NCI-H2196 (cell line): ENCODE measurements at regions not wholly inside any gene's neighbourhood (a gene's known extent, or its start where the extent isn't known, plus 50 kb on each side); places are given as distances from the start of the nearest gene placed in this dataset.
"Not testable (repeated sequence)": the region's sequence is repeated elsewhere in the genome, so short reads cannot be mapped to it uniquely, and the experiment has no call there.

Source experiments
- DNase-seq: peaks from one replicate; lab custom pipeline; 2025; ENCODE audit not compliant: unreplicated experiment; lab: John Stamatoyannopoulos, UW

DNA sequence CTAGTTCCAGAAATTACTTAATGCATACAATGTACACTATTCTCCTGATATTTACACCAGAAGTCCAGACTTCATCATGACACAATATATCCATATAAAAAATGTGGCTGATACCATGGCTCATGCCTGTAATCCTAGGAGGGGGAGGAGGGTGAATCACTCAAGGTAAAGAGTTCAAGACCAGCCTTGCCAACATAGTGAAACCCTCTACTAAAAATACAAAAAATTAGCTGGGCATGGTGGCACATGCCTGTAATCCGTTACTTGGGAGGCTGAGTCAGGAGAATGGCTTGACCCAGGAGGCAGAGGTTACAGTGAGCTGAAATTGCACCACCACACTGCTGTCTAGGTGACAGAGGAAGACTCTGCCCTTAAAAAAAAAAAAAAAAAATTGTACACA lies 192.5 kb upstream of the HSFY2 start:
- DNase-seq = no peak

DNA sequence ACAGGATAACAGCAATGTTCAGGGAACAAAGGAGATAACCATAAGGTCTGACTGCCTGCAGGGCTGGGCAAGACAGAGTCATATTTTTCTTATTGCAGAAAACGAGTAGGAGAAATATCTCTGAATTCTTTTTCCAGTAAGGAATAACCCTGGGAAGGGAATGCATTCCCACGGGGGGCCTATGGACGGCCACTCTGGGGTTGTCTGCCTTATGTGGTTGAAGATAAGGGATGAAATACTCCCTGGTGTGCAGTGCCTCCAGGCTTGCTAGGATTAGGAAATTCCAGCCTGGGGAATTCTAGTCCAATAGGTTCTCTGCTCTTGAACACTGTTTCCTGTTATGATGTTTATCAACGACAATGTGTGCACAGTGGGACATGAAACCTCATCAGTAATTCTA lies 185.3 kb upstream of the HSFY2 start:
- DNase-seq = no peak

DNA sequence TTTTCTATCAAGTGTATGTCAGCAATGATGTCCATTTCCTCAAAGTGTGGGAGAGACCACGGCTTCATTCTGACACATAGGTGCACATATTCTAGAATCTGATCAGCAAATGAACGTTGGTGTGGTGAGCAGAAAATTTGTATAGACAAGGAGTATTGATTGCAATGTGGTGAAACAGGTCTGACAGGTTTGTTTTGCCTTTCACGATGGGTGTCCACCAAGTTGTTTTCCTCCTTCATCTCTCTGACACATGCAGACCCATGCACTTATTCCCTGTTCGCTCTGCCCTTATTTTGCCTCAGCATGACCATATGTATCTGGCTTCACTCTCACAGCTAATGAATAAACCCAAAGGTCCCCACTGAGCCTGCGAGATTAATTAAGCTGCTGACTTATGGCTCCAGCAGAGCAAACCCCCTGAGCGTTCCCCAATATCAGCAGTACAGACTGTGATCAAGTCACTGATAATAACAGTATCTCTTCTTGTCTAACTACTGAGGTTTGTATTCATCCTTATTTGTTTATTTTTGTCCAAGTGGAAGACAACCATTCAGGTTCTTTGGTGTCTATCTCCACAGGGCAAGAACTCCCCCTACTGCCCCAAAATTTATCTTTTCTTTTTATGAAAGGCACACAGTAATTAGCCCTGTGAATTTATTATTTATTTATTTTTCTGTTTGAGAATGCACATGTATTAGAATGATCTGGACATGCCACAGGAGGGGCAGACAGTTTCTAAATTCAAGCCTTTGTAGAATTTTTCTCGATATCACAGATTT lies 178.3 kb upstream of the HSFY2 start:
- no peak for DNase-seq

DNA sequence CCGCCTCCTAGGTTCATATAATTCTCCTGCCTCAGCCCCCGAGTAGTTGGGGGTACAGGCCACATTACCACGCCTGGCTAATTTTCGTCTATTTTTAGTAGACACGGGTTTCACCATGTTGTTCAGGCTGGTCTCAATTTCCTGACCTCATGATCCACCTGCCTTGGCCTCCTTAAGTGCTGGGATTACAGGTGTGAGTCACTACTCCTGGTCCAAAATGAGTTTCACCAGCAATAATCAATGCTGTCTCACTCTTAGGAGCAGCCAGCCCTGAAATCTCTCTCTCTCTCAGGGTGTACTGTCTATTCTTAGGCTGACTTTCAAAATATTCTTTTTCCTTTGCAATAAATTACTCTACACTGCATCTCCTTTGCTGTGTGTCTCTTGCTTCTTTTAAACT lies 177.5 kb upstream of the HSFY2 start:
- DNase-seq = no peak

DNA sequence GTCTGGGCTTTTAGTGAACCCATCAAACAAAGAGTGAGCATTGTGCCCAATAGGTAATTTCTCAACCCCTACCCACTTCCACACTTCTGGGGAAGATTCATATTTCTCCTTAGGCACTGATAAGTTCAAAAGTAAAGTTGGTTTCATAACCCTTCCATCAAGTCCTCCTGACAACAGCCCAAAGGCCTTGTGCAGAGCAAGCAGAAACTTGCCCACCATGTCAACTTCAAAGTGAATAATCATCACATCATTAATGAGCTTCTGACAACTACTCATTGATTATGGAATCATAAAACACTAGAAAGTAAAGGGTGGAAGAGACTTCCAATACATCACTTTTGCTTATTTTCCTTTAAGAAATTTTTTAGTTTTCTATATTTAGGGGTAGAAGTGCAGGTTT lies 163.3 kb upstream of the HSFY2 start:
- no peak for DNase-seq

DNA sequence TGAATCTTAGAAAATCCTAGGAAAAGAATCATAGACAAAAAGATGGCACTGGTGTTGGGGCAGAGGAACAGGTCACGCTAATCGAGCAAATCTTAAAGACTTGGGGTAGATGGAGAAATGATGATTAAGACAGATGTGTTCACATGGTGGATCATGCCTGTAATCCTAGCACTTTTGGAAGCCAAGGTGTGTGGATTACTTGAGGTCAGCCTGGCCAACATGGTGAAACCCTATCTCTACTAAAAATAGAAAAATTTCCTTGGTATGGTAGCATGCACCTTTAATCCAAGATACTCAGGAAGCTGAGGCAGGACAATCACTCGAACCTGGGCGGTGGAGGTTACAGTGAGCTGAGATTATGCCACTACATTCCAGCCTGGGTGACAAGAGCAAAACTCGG lies 145.7 kb upstream of the HSFY2 start:
- DNase-seq = no peak

DNA sequence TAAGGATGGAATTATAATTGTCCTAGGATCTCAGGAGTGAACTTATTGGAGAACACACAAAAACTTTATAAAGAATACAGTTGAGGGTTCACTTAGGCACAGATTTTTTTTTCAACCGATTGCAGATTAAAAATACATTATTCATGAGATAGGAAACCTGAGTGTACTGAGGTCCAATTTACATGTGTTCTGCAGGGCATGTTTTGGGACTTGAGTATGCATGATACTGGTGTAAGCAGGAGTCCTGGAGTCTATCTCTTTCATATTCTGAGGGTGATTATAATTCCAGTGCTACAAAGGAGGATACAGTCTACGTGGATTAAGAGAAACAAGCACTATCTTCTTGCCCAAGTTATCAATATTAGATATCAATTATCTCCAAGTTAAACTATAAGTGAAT lies 139.3 kb upstream of the HSFY2 start:
- DNase-seq = no peak

DNA sequence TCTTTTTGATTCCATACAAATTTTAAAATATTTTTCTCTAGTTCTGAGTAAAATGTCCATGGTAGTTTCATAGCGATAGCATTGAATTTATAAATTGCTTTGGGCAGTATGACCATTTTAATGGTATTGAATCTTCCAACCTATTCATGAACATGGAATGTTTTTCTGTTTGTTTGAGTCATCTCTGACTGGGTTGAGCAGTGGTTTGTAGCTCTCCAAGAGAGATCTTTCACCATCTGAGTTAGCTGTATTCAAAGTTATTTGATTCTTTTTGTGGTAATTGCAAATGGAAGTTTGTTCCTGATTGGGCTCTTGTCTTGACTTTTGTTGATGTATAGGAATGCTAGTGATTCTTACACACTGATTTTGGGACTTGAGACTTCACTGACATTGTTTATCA lies 136.3 kb upstream of the HSFY2 start:
- DNase-seq = no peak

DNA sequence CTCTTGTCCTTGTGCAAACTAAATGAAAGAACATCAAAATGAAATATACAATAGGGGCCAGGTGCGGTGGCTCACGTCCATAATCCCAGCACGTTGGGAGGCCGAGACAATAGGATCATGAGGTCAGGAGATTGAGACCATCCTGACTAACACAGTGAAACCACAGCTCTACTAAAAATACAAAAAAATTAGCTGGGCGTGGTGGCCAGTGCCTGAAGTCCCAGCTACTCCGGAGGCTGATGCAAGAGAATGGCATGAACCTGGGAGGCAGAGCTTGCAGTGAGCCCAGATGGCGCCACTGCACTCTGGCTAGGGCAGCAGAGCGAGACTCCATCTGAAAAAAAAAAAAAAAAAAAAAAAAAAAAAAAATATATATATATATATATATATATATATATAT lies 132.7 kb upstream of the HSFY2 start:
- not testable (repeated sequence) for DNase-seq

DNA sequence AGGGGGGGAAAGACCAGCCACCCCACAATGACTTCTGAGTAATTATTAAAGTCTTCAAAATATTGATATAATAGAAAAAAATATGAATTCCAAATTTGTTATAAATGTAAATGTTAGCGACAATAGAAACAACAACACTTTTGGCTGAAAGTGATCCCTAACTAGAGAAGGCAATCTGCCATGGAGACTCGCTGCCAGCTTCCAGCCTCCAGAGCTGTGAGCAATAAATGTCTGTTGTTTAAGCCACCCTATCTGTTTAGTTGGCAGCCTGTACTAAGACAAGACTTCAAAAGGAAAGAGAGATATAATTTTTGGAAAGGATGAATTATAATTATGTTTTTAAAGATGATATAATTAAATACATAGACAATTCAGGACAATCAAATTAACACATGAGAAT lies 130.8 kb upstream of the HSFY2 start:
- DNase-seq = no peak

DNA sequence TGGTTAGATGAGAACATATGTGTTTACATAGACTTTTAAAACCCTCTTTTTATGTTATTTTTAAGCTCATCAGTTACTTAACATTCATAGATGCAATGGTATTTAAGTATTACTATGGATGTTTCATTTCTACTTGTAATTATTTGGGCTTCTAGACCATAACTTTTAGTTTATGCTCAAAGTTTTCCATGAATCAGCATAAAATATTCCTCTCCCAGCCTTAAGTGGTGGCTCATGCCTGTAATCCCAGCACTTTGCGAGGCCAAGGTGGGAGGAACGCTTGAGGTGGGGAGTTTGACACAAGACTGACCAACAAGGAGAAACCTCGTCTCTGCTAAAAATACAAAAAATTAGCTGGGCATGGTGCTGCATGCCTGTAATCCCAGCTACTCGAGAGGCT lies 118.5 kb upstream of the HSFY2 start:
- DNase-seq = no peak

DNA sequence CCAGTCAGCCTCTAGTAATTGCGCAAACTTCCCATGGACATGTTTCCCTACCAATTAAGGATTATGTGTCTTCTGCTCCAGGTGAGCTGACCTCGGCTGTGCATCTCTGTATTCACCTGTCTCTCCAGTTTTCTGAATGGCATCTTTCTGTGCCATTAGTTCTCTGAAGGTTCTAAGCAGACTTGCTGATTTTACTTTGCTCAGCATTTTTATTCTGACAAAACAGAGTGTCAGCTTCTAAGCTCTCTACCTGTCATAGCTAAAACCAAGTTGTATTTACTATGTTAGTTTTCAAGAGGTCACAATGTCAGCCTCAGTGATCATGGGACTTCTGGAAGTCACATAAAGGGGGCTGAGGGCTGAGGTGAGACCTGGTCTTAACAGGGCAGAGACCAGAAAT lies 116.0 kb upstream of the HSFY2 start:
- no peak for DNase-seq

DNA sequence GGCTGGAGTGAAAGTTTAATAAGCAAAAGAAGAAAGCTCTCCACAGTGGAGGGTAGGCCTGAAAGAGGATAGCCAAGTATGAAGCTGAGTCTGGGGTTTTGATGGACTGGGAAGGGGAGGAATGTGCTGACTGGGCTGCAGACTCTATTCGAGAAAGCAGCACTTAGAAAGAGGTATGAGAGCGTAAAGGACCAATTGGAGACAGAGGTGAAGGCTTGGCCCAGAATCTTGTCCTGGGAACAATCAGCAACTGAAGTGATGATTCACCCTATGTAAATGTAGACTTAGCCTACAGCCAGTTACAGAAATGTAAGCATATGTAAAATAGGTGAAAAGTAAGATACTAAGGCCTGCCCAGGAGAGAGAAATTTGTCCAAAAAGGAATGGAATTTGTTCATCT lies 111.2 kb upstream of the HSFY2 start:
- no peak for DNase-seq

DNA sequence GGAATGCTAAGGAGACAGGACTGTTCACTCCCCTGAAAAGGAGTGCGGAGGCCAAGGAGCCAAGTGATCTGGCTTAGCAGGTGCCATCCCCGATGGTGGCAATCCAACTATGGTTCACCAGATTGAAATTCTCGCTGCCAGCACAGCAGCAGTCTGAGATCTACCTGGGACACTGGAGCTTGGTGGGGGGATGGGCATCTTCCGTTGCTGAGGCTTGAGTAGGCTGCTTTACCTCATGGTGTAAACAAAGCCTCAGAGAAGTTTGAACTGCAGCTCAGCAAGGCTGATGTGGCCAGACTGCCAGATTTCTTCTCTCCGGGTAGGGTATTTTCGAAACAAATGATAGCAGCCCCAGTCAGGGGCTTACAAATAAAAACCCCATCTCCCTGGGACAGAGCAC lies 95.6 kb upstream of the HSFY2 start:
- not testable (repeated sequence) for DNase-seq

DNA sequence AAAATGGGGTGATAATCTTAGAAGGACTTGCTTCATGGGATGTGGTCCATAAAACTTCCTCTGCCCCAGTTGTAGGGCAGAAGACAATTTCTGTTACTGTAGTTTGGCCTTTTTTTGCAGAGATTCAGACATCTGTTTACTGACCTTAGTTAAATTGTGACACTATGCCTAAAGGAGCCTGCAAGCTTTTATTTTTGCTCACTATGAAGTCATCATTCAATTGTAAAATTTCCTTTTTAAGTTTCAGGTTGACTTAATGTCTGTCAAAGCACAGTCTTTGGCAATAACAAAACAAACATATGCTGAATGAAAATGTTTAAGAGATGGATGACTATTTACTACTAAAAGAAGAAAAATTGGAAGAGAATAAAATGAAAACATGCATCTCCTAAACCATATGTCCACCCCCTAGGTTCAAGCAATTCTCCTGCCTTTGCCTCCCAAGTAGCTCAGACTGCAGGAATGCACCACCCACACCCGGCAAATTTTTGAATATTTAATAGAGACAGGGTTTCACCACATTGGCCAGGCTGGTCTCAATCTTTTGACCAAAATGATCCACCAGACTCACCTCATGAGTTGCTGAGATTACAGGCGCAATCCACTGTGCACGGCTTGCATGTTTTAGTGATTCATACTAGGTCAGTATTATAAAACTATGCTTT lies 93.5 kb upstream of the HSFY2 start:
- DNase-seq = not testable (repeated sequence)

DNA sequence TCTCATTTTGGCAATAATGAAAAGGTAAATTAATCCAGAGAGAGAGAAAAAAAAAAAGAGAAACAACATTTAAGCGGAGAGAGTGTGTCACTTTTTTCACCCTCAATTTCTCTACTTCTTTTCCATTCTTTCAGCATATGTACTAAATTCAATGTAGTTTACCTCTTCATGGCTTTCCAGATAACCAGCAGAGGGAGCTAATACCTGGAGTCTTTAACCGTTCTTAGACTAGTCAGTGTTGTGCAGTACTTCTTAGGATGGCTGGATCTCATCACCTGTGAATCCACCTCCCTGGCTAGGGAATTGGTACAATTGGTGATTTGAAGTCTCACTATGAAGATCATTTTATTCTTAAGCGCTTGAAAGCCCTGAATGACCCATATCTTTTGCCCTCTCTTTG lies 87.3 kb upstream of the HSFY2 start:
- not testable (repeated sequence) for DNase-seq

DNA sequence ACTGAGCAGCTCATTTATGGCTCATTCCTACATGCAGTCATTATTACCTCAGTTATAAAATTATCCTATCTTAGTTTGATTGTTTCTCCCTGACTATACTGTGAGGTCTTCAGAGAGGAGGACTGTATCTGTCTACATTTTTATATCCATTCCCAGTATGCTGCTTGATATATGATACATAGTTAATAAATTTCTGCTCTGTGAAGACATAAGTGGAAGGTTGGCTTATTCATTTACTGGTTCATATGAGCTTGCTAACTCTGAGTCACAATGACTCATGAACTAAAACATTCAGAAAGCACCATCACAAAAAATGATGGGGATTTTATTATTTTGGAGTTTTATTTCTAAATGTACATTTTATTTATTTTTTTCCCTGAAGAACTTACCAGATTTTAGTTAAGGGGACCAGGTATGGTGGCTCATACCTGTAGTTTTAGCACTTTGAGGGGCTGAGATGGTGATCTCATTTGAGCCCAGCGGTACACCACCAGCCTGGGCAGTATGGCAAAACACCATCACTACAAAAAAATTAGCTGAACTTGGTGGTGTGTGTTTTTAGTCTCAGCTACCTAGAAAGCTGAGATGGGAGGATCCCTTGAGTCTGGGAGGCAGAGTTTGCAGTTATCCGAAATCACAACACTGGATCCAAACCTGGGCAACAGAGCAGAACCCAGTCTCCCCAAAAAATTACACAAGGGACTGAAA lies 85.1 kb upstream of the HSFY2 start:
- not testable (repeated sequence) for DNase-seq

DNA sequence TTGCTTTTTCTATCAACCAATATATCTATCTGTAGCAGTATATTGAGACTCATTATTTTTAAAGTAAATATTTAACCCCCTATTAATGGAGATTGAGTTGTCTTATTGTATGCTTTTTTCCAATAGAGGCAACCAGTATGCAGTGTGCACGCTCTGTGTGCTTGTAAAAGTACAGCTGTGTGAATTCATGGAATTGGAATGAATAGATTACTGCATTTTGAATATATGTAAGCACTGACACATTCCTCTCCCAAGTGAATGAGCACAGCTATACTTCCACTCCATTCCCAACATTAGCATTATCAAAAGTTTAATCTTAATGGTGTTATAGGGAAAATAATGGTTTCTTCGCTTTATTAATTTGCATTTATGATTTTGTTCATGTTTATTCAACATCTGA lies 81.6 kb upstream of the HSFY2 start:
- not testable (repeated sequence) for DNase-seq

DNA sequence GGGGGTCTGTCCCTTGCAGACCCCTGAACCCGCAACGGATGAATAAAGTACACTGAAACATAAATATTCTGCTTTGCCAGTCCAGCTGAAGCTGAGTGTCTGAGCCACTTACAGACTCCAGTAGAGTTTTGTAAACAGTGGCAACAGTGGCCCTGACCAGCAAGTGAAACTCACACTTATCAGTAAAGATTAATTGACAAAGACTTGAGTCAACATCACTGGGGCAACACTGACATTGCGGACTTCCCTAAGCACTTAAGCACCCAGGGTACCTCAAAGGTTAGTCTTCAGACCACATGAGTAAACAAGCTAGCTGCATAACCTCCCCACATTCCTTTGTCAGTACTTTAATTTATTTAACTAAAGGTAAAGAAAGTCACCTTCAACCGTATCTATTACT lies 79.8 kb upstream of the HSFY2 start:
- not testable (repeated sequence) for DNase-seq

DNA sequence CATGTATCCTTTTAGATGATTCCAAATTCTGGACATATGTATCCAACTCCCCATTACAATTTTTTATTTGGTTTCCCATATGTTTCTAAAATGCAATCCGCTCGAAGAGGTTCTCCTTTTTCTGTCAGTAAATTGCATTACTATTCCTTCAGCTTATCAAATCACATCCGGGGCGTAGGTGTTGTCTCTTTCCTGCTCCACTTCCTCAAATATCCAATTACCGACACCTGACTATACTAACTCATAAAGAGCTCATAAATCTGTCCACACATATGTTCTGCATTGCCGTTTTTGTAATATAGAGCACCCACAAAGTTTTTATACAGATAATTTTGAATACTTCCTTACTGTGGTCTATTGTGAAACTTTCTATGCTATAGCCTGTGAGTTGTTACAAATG lies 63.1 kb upstream of the HSFY2 start:
- DNase-seq = not testable (repeated sequence)
